HFFc6 (cell line): ENCODE measurements at regions not wholly inside any gene's neighbourhood (a gene's known extent, or its start where the extent isn't known, plus 50 kb on each side); places are given as distances from the start of the nearest gene placed in this dataset.

Experiments used
- DNase-seq: peaks from one replicate; pipeline ENCODE4 v3.0.0-alpha.2; 2018
- H3K27ac Mint-ChIP-seq: 2 replicates; pipeline ENCODE4 v1.8.0; 2020; ENCODE audit warnings: mild to moderate bottlenecking, mixed read lengths
- H3K27me3 Mint-ChIP-seq: 2 replicates; pipeline ENCODE4 v1.8.0; 2021; ENCODE audit warnings: mild to moderate bottlenecking, moderate library complexity, mixed read lengths; ENCODE audit not compliant: insufficient read depth
- H3K36me3 Mint-ChIP-seq: 2 replicates; pipeline ENCODE4 v1.8.0; 2021; ENCODE audit warnings: low read depth, mixed read lengths
- H3K4me1 Mint-ChIP-seq: 2 replicates; pipeline ENCODE4 v1.8.0; 2020; ENCODE audit warnings: low read depth, mixed read lengths
- H3K4me3 Mint-ChIP-seq: 2 replicates; pipeline ENCODE4 v1.8.0; 2020; ENCODE audit warnings: mild to moderate bottlenecking, moderate library complexity, mixed read lengths
- H3K9me3 Mint-ChIP-seq: 2 replicates; pipeline ENCODE4 v1.8.0; 2020; ENCODE audit warnings: mild to moderate bottlenecking, mixed read lengths
- TF ChIP-seq, protein P1 (sequence below): fragments of 200-600 bp; sonication (generic); IDR thresholded peaks from 2 replicates; pipeline ENCODE4 v1.5.0; 2021; ENCODE audit warnings: antibody characterized with exemption, mild to moderate bottlenecking

DNA sequence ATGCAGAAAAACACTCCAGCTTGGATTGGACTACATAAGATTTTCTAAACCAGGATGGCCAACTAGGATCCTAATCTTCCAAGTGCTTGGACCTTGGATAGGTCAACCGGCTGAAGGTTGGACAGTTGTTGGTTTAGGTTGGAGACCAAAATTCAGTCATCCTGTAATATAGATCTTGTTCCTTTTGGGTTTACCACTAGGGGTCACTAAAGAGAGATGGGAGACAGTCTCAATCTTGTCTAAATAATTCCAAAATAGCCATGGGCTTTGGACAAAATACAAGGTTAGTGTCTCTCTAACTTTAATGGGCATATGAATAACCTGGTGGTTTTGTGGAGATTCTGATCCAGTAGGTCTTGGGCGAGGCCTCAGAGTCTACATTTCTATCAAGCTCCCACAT lies 148.7 kb upstream of the ERCC6L2 start:
- Mint-ChIP-seq H3K27me3 (peaks cover 14% of the 10 kb centered on the region), H3K36me3 (no peaks in the 10 kb centered on the region), H3K4me3 (no peak overlapping the region), H3K27ac (no peak overlapping the region), H3K9me3 (peaks cover 4% of the 10 kb centered on the region; the same call in 1 of the 2 replicates), H3K4me1 (no peaks in the 10 kb centered on the region)
- TF ChIP-seq, protein P1, sequence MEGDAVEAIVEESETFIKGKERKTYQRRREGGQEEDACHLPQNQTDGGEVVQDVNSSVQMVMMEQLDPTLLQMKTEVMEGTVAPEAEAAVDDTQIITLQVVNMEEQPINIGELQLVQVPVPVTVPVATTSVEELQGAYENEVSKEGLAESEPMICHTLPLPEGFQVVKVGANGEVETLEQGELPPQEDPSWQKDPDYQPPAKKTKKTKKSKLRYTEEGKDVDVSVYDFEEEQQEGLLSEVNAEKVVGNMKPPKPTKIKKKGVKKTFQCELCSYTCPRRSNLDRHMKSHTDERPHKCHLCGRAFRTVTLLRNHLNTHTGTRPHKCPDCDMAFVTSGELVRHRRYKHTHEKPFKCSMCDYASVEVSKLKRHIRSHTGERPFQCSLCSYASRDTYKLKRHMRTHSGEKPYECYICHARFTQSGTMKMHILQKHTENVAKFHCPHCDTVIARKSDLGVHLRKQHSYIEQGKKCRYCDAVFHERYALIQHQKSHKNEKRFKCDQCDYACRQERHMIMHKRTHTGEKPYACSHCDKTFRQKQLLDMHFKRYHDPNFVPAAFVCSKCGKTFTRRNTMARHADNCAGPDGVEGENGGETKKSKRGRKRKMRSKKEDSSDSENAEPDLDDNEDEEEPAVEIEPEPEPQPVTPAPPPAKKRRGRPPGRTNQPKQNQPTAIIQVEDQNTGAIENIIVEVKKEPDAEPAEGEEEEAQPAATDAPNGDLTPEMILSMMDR = peak; percentile 92
- DNase-seq = peak; percentile 65

DNA sequence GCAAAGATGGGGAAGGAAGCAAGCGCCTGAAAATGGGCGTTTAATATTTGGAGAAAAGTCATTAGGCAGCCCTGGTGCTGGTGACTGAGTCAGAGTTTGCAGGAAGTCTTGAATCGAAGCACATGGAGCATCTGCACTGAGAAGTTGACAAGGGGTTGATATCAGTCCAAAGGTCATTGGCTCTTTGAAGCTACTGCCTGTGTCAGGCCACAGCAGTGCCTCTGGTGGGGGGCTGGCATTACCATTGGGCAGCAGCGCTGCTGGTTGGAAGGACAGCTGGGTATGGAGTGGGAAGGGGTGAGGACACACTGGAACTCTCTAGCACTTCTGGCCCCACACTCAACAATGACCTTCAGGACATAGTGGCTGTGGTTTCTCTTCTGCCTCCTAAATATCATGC lies 150.4 kb upstream of the ERCC6L2 start:
- peaks cover 18% of the 10 kb centered on the region for H3K27me3 Mint-ChIP-seq

DNA sequence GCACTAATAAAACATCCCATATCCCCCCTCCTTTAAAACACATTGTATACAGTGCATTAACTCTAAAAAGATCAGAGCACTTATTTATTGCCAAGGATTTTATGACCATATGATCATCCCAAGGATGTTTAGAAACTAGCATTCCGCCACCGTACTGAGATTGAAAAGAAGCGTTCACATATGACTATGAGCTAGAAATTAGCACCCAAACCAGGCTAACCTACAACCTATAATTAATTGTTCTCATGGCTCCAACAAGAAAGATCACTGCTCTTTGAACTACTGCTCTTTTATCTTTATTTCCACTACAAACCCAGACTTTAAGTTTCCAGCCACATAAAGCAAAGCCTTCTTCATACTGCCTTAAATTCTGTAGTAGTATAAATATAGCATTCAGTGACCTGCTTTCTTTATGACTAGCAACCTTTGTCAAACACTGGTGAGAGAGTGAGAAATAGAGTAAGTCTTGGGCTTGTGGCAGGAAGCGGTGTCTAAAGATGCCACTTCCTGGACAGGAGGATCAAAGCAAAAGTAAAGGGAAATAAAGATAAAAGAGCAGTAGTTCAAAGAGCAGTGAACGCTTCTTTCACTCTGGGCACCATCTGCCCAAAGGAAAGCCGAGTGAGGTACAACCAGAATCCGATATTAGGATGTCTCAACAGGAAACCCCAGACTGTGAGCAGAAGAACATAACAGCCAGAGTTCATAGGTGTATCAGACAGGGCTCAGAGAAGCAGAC lies 151.1 kb upstream of the ERCC6L2 start:
- TF ChIP-seq, protein P1 = no peak
- Mint-ChIP-seq H3K9me3 (peaks cover 4% of the 10 kb centered on the region; the same call in 1 of the 2 replicates), H3K27ac (no peak overlapping the region), H3K27me3 (peaks cover 18% of the 10 kb centered on the region), H3K36me3 (no peaks in the 10 kb centered on the region), H3K4me3 (no peak overlapping the region), H3K4me1 (no peaks in the 10 kb centered on the region)
- no peak for DNase-seq

More for the DNA sequence above, 150.4 kb upstream of the ERCC6L2 start:
- Mint-ChIP-seq H3K36me3 (no peaks in the 10 kb centered on the region), H3K4me3 (no peak overlapping the region), H3K27ac (no peak overlapping the region), H3K9me3 (peaks cover 4% of the 10 kb centered on the region; the same call in 1 of the 2 replicates), H3K4me1 (no peaks in the 10 kb centered on the region)
- DNase-seq = no peak
- TF ChIP-seq, protein P1 = no peak

DNA sequence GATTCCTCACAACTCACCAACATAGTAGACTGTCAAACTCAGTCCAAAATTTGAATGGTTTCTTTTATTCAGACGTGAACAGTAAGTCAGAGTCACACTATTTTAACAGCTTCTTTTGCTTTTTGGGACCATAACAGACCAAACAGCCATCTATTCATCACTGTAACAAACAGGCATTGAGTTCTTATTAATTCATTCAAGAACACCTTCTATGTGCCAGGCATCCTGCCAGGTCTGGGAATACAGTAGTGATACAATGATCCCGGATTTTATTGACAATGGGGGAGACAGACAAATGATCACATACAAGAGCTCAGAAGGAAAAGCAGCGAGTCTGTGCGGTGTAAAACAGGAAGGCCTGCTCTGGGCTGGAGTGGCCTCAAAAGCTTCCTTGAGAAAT lies 153.3 kb upstream of the ERCC6L2 start:
- H3K9me3 Mint-ChIP-seq = peaks cover 8% of the 10 kb centered on the region
- DNase-seq = no peak
- H3K27me3 Mint-ChIP-seq = peaks cover 17% of the 10 kb centered on the region
- no peak overlapping the region for H3K4me3 Mint-ChIP-seq
- H3K36me3 Mint-ChIP-seq = no peaks in the 10 kb centered on the region
- no peak overlapping the region for H3K27ac Mint-ChIP-seq
- TF ChIP-seq, protein P1 = no peak
- no peaks in the 10 kb centered on the region for H3K4me1 Mint-ChIP-seq

DNA sequence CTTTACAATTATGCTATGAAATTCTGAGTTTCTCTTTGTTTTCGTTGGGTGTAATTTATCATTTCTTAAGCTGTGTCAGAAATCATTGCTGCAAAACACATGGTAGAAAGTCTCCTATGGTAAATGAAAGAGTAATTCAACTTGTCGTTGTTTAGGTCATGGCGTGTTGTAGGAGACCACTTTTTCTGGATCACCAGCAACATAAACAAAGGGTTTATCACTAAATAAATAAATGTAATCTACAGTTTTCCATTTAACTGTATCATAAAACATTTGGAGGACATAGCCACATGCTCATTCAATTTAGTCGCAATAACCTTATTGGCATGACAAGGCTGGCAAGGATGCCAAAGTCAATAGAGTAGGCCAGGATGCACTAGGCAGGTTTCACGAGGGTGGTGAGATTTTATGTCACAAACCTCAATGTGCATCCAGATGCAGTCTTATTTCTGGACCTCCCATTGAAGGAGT lies 154.4 kb upstream of the ERCC6L2 start:
- Mint-ChIP-seq H3K9me3 (peaks cover 8% of the 10 kb centered on the region), H3K27me3 (peaks cover 17% of the 10 kb centered on the region), H3K4me3 (no peak overlapping the region), H3K36me3 (no peaks in the 10 kb centered on the region), H3K4me1 (no peaks in the 10 kb centered on the region), H3K27ac (no peak overlapping the region)
- DNase-seq = no peak
- TF ChIP-seq, protein P1 = no peak
